ENCODE measurements at regions not wholly inside any gene's neighbourhood (a gene's known extent, or its start where the extent isn't known, plus 50 kb on each side); places are given as distances from the start of the nearest gene placed in this dataset.

- ATAC-seq (replicated peaks in 1 of 2) (no peak), DNase-seq (no peak)
- H3K9me3 Mint-ChIP-seq, result no peaks in the 10 kb centered on the region
- no peak overlapping the region for H3K4me3 Mint-ChIP-seq
- no peaks in the 10 kb centered on the region for H3K36me3 Mint-ChIP-seq (ENCODE audit: insufficient read depth in 2 of 2)
- H3K27me3 Mint-ChIP-seq (ENCODE audit: low read depth), result no peaks in the 10 kb centered on the region
- no peaks in the 10 kb centered on the region for H3K4me1 Mint-ChIP-seq (ENCODE audit: low read depth)
- H3K27ac Mint-ChIP-seq, result no peak overlapping the region
Observed at GRCh38 chr2:144154205-144154604, 365.7 kb downstream of the ZEB2 start.

DNA sequence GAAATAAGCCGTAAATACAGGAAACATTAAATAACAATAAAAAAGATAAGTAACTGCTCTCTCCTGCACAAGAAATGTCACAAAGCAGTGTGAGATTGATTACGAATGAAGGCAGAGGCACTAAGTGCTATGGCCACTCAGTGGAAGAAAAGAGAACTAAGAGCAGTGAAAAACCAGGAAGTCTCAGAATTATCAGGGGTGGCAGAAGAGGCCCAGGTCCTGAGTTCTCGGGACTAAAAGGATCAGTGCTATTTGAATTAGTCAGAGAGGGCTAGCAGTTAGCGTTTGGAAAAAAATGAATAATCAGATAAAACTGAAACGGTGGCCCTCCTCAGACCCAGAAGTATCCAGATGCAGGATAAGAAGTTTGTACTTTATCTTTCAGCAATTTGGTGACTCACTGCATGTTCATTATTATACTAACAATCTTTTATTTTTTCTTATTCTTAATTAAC is 367.1 kb downstream of the ZEB2 start:
- Mint-ChIP-seq H3K27ac (no peak overlapping the region), H3K9me3 (no peaks in the 10 kb centered on the region), H3K4me1 (ENCODE audit: low read depth) (no peaks in the 10 kb centered on the region), H3K4me3 (no peak overlapping the region), H3K36me3 (ENCODE audit: insufficient read depth in 2 of 2) (no peaks in the 10 kb centered on the region), H3K27me3 (ENCODE audit: low read depth) (no peaks in the 10 kb centered on the region)
- no peak for DNase-seq
- ATAC-seq (replicated peaks in 1 of 2), result no peak

GRCh38 chr2:144151851-144152250 is 368.1 kb downstream of the ZEB2 start:
- Mint-ChIP-seq H3K9me3 (no peaks in the 10 kb centered on the region), H3K27ac (peak overlapping the region; percentile 21), H3K27me3 (ENCODE audit: low read depth) (no peaks in the 10 kb centered on the region), H3K4me1 (ENCODE audit: low read depth) (no peaks in the 10 kb centered on the region), H3K36me3 (ENCODE audit: insufficient read depth in 2 of 2) (no peaks in the 10 kb centered on the region), H3K4me3 (no peak overlapping the region)
- DNase-seq, result no peak
- no peak for ATAC-seq (replicated peaks in 1 of 2)

DNA sequence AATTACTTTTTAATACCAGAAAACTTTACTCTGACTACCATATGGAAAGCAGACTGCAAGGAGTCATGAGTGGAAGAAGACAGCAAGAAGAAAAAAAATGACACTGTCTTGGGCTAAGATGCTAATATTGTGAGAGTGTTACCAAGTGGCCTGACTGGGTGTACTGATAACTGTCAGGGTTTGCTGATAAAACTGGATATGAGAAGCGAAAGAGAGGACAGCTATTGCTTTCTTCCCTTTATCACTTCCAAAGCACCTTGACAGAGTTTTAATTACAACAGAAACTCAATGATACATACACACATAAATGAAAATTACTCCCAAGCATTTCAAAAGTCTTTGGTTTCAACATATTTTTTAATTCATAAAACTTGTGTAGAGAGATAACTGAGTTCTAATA is 368.5 kb downstream of the ZEB2 start:
- Mint-ChIP-seq H3K9me3 (no peaks in the 10 kb centered on the region), H3K4me1 (ENCODE audit: low read depth) (no peaks in the 10 kb centered on the region), H3K27ac (no peak overlapping the region), H3K36me3 (ENCODE audit: insufficient read depth in 2 of 2) (no peaks in the 10 kb centered on the region), H3K27me3 (ENCODE audit: low read depth) (no peaks in the 10 kb centered on the region), H3K4me3 (no peak overlapping the region)
- ATAC-seq (replicated peaks in 1 of 2) (no peak), DNase-seq (no peak)

GRCh38 chr2:144147356-144147755 is 372.6 kb downstream of the ZEB2 start:
- Mint-ChIP-seq H3K27me3 (ENCODE audit: low read depth) (no peaks in the 10 kb centered on the region), H3K36me3 (ENCODE audit: insufficient read depth in 2 of 2) (peaks cover 1 to 2% of the 10 kb centered on the region in 2 donors), H3K27ac (no peak overlapping the region), H3K9me3 (no peaks in the 10 kb centered on the region), H3K4me3 (no peak overlapping the region), H3K4me1 (ENCODE audit: low read depth) (no peaks in the 10 kb centered on the region)
- ATAC-seq (replicated peaks in 1 of 2) (no peak), DNase-seq (no peak)

- Mint-ChIP-seq H3K27ac (no peak overlapping the region), H3K27me3 (ENCODE audit: low read depth) (no peaks in the 10 kb centered on the region), H3K4me3 (no peak overlapping the region), H3K4me1 (ENCODE audit: low read depth) (no peaks in the 10 kb centered on the region), H3K9me3 (no peaks in the 10 kb centered on the region), H3K36me3 (ENCODE audit: insufficient read depth in 2 of 2) (peaks cover 1 to 2% of the 10 kb centered on the region in 2 donors)
- DNase-seq (no peak), ATAC-seq (replicated peaks in 1 of 2) (no peak)
Observed at GRCh38 chr2:144146876-144147275, 373.0 kb downstream of the ZEB2 start.

DNA sequence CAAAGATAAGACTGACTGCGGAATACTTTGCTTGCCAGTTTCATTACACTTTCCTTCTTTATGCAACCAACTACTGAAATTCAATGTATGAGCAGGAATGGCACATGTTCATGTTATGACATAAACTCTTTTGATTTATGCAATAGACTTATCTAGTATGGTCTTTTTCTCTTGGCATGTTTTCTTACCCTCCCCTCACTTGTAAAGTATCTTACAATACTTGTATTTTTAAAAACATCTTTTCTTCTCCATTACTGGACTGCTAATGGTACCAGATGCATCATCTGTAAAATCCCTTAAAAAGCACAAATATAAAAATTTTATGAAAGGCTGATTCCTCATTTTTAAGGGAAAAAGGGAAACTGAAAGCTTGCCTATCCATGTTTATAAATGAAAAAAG is 373.8 kb downstream of the ZEB2 start:
- H3K36me3 Mint-ChIP-seq (ENCODE audit: insufficient read depth in 2 of 2), result peaks cover 1 to 2% of the 10 kb centered on the region in 2 donors
- no peaks in the 10 kb centered on the region for H3K9me3 Mint-ChIP-seq
- no peak for DNase-seq
- H3K27me3 Mint-ChIP-seq (ENCODE audit: low read depth), result no peaks in the 10 kb centered on the region
- H3K4me3 Mint-ChIP-seq, result no peak overlapping the region
- ATAC-seq (replicated peaks in 1 of 2), result no peak
- H3K27ac Mint-ChIP-seq, result no peak overlapping the region
- H3K4me1 Mint-ChIP-seq (ENCODE audit: low read depth), result no peaks in the 10 kb centered on the region

DNA sequence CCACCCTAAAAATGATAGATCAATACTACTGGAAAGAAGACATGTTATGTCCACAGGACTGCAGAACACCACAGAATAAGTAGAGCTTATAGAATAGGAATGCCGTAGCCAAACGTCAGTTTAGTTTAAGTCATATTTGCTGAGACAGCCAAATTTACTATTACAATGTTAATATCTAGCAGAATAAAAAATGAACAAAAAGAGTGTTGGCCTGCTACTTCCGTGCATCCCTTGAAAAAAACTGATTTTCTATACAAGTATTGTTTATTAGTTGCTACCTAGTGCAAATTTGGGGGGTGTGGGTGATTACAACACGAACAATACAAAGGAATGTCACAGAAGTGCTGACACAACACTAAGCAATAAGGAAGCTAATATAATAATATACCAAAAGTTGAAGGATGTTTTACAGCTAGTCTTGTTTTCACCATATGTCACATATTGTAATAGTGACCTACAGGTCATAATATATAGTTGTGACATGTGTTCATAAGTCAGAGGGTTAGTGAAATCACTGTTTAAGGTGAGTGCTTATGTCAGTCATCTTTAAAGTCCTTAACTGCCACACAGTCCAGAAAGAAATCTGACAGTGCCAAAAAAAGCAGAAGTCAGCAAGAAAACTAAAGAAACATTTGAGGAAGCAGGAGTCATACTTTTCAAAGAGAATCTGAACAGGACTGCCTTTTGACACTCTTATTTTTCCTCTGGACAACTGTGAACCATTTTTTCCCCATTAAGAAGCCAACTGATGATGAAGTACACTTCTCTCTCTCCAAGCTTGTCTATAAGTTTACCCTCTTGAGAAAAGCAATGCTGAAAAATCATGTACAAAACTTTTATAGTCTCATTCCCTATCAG is 376.4 kb downstream of the ZEB2 start:
- Mint-ChIP-seq H3K9me3 (no peaks in the 10 kb centered on the region), H3K27ac (no peak overlapping the region), H3K27me3 (ENCODE audit: low read depth) (no peaks in the 10 kb centered on the region), H3K36me3 (ENCODE audit: insufficient read depth in 2 of 2) (peaks cover 1 to 2% of the 10 kb centered on the region in 2 donors), H3K4me1 (ENCODE audit: low read depth) (no peaks in the 10 kb centered on the region), H3K4me3 (no peak overlapping the region)
- DNase-seq, result no peak
- ATAC-seq (replicated peaks in 1 of 2), result no peak

GRCh38 chr2:144140891-144141290 is 379.0 kb downstream of the ZEB2 start:
- peaks cover 2 to 4% of the 10 kb centered on the region in 2 donors for H3K36me3 Mint-ChIP-seq (ENCODE audit: insufficient read depth in 2 of 2)
- H3K4me3 Mint-ChIP-seq, result no peak overlapping the region
- no peaks in the 10 kb centered on the region for H3K9me3 Mint-ChIP-seq
- H3K4me1 Mint-ChIP-seq (ENCODE audit: low read depth), result no peaks in the 10 kb centered on the region
- no peaks in the 10 kb centered on the region for H3K27me3 Mint-ChIP-seq (ENCODE audit: low read depth)
- ATAC-seq (replicated peaks in 1 of 2), result no peak
- no peak overlapping the region for H3K27ac Mint-ChIP-seq
- no peak for DNase-seq

GRCh38 chr2:144137705-144138428 is 382.1 kb downstream of the ZEB2 start:
- Mint-ChIP-seq H3K4me1 (ENCODE audit: low read depth) (no peaks in the 10 kb centered on the region), H3K27ac (peak overlapping the region; percentile 64), H3K36me3 (ENCODE audit: insufficient read depth in 2 of 2) (peaks cover 0 to 5% of the 10 kb centered on the region in 2 donors), H3K9me3 (no peaks in the 10 kb centered on the region), H3K27me3 (ENCODE audit: low read depth) (no peaks in the 10 kb centered on the region), H3K4me3 (no peak overlapping the region)
- DNase-seq (no peak), ATAC-seq (replicated peaks in 1 of 2) (no peak)

DNA sequence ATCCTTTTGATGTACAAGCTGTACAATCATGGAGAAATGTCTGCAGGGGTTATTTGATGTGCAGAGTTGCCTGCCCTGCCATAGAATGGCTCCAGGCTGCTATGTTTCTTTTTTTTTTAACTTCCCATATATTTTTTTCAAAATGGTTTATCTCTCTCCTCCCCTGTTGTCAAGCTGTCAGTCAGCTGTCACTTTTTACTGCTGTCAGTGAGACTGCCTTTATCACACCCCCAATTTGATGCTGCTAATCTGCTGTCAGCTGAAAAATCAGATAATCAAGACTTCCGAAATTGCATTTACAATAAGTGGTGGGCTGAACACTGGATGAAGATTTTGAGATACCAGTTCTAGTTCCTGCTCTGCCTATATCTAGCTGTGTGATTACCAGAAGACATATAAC is 382.6 kb downstream of the ZEB2 start:
- H3K27me3 Mint-ChIP-seq (ENCODE audit: low read depth), result no peaks in the 10 kb centered on the region
- H3K36me3 Mint-ChIP-seq (ENCODE audit: insufficient read depth in 2 of 2), result peaks cover 0 to 5% of the 10 kb centered on the region in 2 donors
- no peak overlapping the region for H3K4me3 Mint-ChIP-seq
- H3K9me3 Mint-ChIP-seq, result no peaks in the 10 kb centered on the region
- no peaks in the 10 kb centered on the region for H3K4me1 Mint-ChIP-seq (ENCODE audit: low read depth)
- no peak for ATAC-seq (replicated peaks in 1 of 2)
- DNase-seq, result no peak
- peak overlapping the region; percentile 25 for H3K27ac Mint-ChIP-seq

GRCh38 chr2:144136297-144137010 is 383.5 kb downstream of the ZEB2 start:
- no peak overlapping the region for H3K27ac Mint-ChIP-seq
- H3K4me3 Mint-ChIP-seq, result no peak overlapping the region
- H3K36me3 Mint-ChIP-seq (ENCODE audit: insufficient read depth in 2 of 2), result peaks cover 0 to 5% of the 10 kb centered on the region in 2 donors
- DNase-seq, result no peak
- H3K9me3 Mint-ChIP-seq, result no peaks in the 10 kb centered on the region
- no peak for ATAC-seq (replicated peaks in 1 of 2)
- no peaks in the 10 kb centered on the region for H3K27me3 Mint-ChIP-seq (ENCODE audit: low read depth)
- peaks cover under 1% of the 10 kb centered on the region for H3K4me1 Mint-ChIP-seq (ENCODE audit: low read depth)
